Gastrocnemius medialis (tissue), 4 donors: ENCODE measurements at regions not wholly inside any gene's neighbourhood (a gene's known extent, or its start where the extent isn't known, plus 50 kb on each side); places are given as distances from the start of the nearest gene placed in this dataset.

ENCODE experiments used
- POLR2A ChIP-seq, 2 donors: fragments of 450-650 bp; IDR thresholded peaks; one replicate each; pipeline ENCODE4 v1.6.1; 2017; ENCODE audit warnings: antibody characterized with exemption in 2 of 2, mild to moderate bottlenecking in 2 of 2, moderate library complexity in 2 of 2
- TF ChIP-seq, protein P1 (sequence below), 5 experiments: fragments of 450-650 bp in 3 of 5; fragments of 200-600 bp in 2 of 5; sonication (generic) in 2 of 5; IDR thresholded peaks in 4 of 5; conservative IDR thresholded peaks in 1 of 5; 1 replicate in 4 of 5; 2 replicates in 1 of 5; pipeline ENCODE4 v1.5.1; 2016 to 2019; ENCODE audit warnings: antibody characterized with exemption in 5 of 5, mild to moderate bottlenecking in 3 of 5, moderate library complexity in 3 of 5

DNA sequence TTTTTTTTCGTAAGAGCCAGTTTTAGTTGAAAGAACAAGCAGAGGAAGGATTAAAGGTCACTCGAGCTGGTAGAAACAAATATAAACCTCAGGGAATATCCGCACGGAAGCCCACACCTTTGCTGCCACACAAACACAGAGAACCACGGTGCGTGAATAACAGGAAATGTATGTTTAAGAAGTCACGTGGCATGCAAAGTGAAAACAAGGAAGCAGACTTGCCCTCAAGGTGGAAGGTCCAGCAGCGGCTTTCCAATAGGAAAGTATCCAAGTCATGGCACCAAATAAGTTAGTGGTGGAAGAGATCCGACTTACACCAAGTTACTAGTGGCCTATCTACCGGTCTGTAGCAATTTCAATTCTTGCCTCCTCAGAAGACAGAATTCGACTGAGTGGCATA, 215.5 kb downstream of the HHIP start:
- TF ChIP-seq, protein P1, sequence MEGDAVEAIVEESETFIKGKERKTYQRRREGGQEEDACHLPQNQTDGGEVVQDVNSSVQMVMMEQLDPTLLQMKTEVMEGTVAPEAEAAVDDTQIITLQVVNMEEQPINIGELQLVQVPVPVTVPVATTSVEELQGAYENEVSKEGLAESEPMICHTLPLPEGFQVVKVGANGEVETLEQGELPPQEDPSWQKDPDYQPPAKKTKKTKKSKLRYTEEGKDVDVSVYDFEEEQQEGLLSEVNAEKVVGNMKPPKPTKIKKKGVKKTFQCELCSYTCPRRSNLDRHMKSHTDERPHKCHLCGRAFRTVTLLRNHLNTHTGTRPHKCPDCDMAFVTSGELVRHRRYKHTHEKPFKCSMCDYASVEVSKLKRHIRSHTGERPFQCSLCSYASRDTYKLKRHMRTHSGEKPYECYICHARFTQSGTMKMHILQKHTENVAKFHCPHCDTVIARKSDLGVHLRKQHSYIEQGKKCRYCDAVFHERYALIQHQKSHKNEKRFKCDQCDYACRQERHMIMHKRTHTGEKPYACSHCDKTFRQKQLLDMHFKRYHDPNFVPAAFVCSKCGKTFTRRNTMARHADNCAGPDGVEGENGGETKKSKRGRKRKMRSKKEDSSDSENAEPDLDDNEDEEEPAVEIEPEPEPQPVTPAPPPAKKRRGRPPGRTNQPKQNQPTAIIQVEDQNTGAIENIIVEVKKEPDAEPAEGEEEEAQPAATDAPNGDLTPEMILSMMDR (IDR thresholded peaks at IDR 0.05 in 4 of 5, conservative IDR thresholded peaks at IDR 0.05 in 1 of 5): no peak
- no peak for TF ChIP-seq POLR2A (IDR thresholded peaks at IDR 0.05)
